NAMALWA (cell line): ENCODE measurements at regions not wholly inside any gene's neighbourhood (a gene's known extent, or its start where the extent isn't known, plus 50 kb on each side); places are given as distances from the start of the nearest gene placed in this dataset.

Experiments
- DNase-seq: peaks from one replicate; pipeline ENCODE4 v3.0.0-alpha.2; 2015; ENCODE audit warnings: low spot score

DNA sequence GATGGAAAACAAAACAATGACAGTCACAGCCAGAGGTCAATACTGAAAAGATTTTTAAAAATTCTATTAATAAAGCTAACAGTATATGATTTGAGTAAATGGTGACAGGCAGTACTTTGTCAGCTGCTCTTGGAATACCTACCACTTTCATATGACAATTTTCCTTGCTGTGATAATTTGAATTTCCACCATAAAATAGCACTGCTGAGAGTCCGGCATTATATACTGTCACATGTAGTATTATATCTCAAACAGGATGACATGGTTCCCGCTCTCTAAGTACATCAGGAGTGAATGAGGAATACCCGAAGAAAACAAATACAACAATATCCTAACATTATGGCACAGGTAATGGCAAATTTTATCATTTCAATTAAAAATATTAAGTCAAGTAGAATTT lies 146.8 kb upstream of the TMPRSS15 start:
- no peak for DNase-seq

DNA sequence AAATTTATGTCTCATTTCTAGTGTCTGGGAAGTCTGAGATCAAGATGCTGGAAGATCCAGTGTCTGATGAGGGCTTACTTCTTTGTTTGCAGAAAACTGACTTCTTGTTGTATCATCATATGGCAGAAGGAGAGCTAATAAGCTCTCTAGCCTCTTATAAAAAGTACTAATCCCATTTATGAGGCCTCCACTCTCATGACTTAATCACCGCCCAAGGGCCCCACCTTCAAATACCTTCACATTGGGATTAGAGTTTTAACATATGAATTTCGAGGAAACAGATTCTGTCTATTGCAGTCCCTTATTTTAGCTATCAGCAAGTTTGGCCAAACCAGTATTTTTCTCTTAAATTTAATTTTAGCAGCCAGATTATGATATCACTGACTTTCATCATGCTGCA lies 150.2 kb upstream of the TMPRSS15 start:
- DNase-seq: no peak

DNA sequence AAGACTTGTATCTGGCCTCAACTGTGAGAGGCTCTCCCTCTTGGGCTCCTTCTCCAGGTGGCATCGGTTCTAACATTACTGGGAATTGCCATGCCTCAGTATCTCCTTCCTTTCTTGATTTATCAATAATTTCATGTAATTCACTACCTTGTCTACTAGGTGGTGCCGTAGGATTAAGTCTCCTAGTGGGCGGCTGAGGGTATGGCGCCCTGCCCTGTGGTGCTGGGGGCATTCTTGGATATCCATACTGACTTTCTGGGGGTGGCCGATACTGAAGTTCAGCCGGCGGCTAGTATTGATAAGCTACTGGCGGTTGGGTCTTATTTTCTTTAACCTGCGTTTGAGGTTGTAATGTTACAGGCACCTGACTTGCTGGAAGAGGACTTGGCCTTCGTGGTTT lies 164.2 kb upstream of the TMPRSS15 start:
- DNase-seq: peak; percentile 10

DNA sequence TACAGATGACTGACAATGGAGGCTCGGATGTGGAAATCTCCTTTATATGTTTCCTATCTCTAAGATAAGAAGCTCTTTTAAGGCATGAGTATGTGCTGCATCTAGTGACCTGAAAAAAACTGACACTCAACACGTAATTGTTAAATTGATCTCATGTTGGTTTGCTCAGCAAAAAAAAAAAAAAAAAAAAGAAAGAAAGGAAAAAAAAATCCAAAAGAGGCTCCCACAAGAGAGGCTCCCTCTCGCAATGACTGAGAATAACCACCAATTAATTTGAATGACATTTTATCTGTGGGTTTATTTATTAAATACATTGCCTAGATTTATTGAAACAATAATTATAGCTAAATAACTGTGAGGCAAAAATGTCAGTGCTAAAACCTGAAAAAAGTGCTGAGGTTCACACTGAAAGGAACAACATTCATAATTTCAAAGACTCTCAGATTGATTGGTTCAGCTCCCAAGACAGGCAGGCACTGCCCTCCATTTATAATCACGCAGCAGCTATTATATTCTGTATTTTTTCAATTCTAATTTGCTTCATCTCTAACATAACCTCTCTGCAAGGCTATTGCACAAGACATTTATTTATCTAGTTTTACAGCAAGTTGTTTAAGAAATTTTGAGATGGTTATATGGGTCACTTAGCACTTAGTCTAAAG lies 184.5 kb upstream of the TMPRSS15 start:
- no peak for DNase-seq

DNA sequence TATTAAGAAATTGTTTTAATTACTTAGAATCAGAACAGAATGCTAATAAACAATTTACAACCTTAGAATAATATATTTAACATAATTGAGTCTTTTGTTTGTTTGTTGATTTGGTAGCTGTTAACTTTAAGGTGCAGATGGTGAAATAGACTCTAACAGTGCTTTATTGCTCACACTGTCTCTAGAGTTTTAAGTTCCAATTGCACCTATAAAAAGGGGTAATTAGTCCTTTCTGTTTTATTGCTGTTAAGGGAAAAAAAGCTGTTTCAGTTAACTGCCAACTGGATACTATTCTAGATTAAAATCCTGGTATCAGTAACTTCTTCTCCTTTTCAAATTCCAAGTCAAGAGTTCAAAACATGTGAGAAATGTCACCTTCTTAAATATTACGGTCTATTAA lies 197.6 kb upstream of the TMPRSS15 start:
- no peak for DNase-seq

DNA sequence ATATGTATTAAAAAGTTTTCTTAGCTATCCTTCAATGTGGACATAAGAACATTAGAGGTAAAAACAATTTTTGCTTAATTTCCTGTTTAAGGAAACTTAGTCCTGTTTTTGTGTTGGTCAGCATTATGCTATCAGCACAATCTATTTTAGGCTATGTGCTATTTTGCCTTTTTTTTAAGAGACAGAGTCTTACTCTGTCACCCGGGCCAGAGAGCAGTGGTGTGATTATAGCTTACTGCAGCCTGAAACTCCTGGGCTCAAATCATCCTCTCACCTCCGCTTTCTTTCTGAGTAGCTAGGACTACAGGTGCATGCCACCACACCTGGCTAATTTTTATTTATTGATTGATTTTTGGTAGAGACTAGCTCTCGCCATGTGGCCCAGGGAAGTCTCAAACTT lies 199.1 kb upstream of the TMPRSS15 start:
- no peak for DNase-seq

DNA sequence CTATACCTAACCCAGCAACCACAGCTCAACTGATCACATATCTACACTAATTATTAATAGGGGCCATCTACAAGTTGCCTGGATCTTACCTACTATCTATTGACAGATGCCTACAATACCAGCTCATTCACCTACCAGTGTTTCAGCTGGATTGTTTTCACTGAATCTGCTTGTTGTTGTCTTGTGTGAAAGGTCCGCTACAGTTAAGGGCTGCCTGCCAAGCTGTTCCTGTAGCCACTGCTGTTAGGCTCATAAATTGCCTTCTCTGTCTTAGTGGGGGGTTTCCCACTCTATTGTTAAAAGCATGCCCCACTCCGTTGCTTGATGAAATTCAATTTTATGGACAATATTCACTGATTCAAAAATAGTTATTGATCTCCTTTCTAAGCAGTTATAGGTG lies 199.7 kb upstream of the TMPRSS15 start:
- DNase-seq: no peak

DNA sequence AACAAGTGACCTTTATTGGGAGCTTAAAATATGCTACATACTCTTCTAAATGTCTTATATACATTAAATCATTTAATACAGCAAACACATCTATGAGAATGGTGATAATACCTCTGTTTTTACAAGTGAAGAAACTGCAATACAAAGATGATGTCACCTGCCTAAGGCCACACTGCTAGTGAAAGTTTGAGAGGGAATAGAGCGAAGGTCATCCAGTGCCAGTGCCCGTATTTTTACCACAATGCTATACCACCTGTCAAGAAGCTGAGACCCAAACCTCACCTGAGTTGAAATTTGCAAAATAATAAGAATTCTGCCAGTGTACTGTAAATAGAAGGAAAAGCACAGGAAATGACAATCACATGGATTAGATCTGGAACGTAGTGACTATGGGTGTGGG lies 200.4 kb upstream of the TMPRSS15 start:
- no peak for DNase-seq

DNA sequence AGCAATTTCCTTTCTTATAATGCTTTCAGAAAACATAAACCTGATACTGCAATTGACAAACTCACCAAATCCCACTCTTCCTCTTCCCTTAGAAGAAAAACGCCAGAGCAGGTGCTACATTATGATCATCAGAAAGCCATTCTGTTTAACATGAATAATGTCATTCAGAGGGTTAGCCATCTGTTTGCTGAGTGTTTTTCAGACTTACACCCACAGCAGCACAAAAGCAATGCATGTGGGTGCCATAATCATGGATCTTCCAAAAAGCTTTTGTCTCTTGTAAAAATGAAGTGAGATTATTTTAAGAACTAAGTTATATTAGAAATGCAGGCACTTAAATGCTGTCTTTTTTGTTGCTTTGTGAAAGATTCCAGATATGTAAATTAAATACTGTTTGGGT lies 204.6 kb upstream of the TMPRSS15 start:
- DNase-seq: no peak

DNA sequence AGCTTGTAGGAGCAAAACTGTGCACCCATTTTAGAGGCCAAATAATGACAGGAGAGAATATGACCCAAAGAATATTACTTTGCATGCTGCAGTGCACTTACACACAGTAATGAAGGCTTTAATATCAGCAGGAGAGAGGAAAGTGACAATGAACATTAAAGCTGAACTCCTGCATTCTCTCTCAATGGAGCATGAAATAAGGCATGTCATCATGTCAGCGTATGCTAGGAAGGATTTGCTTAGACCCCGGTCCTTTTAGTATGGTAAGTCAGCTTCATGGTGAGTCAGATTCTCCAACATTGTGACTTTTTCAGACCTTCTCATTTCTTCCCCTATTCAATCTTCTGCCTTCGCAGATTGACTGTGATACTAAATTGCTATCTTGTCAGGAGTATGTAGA lies 210.7 kb upstream of the TMPRSS15 start:
- DNase-seq: no peak

DNA sequence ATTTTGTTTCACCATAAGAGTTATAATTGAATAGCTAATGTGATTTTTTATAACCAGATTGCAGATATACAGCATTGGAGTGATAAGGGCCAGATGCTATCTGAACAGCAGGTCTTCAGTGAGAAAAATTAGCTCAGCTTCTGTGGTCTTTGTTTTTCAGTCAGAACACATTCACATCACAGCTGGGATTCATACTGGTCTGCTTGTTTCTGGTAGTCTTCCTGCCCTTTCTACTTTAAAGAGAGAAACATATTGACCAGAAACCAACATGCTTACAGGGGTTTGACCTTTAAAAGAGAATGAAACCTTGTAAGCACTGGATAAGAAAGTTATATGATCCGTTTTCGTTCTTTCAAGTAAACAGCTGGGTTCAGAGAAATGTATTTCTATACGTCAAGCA lies 213.7 kb upstream of the TMPRSS15 start:
- DNase-seq: no peak

DNA sequence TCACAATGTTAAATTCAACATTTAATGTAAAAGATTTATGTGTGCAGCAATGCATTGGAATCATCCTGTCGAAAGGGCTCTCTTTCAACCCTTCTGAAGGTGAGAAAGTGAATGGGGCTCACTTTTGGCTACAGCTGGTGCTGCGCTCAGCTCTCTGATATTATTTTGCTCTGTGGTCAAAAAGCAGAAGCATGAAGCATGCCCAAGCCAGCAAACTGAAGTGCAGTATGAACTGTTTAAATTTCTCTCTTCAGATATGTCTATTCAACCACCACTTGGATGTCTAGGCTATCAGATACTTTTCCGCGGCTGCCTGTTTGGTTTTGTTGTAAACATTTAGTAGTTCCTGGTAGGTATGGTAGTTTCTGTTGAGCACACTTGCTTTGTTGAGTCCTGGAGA lies 216.9 kb upstream of the TMPRSS15 start:
- peak; percentile 7 for DNase-seq

DNA sequence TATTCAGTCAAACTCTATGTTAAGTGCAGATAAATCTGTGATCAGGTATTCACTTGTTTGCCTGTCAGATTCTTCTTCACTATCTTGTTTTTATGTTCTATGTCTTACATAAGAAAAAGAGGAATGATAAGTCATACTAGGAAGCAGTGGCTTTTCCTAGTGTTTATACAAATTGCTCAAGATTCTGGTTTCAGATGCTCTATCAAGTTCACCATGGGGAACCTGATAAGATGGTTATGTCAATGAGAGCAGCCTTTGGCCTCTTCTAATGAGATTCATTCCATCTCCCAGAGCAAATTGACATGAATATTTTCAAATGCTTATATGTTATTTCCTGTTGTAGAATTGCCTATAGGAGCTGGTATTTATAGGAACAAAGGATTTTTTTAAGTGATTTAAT lies 218.8 kb upstream of the TMPRSS15 start:
- DNase-seq: no peak

DNA sequence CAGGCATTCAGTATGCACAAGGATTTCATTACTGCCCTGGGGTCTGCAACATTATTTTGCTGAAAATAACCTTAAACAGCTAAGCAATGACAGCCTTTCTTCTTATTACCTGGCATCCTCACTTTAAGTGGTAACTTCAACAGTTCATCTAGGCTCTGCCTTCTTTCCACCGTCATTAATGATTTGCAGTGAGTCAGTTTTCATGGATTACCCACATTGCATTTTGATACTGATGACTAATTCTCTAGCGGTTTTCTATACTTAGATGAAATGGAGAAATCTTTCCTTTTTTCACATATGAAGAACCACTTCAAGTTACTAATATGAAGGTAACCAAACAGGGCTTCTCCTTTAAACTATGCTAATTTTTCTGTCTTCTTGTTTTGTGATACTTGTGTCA lies 226.9 kb upstream of the TMPRSS15 start:
- DNase-seq: no peak

DNA sequence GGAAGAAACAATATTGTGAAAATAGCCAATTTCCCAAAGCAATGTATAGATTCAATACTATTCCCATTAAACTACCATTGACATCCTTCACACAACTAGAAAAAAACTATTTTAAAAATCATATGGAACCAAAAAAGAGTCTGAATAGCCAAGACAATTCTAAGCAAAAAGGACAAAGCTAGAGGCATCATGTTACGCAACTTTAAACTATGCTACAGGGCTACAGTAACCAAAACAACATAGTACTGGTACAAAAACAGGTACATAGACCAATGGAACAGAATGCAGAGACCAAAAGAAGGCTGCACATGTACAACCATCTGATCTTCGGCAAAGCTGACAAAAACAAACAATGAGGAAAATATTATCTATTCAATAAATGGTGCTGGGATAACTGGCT lies 233.3 kb upstream of the TMPRSS15 start:
- no peak for DNase-seq

DNA sequence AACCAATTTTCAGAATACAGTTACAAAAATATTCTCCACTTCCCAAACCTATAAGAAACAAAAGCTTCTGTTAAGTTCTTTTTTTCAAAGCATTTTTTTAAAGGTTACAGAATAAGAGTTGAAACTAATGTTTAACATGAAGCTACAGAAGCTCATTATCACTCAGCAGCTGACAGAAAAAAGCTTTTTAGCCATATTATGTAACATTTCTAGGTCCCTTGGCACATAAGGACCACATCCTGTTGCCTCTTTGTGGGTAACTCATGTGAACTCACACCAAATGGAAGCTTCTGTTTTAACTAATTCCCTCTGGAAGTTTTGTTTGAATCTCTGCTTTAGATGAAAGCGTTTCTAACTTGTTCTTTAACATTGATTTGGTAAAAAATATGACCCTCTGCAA lies 242.5 kb upstream of the TMPRSS15 start:
- DNase-seq: peak; percentile 6

DNA sequence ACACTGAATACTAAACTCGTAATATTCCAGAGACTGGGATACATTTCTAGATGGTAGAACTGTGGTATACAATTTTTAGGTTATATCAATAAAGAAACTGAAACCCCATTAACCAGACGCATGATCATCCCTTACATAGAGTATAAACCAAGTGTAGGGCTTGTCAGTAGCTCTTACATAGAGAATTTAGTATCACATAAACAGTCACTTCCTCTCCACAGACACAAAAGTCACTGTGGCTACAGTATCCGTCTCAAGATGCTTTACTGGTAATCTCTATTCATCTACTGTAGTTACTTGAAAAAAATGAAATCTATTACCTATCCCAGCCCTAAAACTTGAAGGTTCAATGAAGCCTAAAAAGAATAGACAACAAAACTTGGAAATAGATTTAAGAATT lies 252.3 kb upstream of the TMPRSS15 start:
- DNase-seq: no peak

DNA sequence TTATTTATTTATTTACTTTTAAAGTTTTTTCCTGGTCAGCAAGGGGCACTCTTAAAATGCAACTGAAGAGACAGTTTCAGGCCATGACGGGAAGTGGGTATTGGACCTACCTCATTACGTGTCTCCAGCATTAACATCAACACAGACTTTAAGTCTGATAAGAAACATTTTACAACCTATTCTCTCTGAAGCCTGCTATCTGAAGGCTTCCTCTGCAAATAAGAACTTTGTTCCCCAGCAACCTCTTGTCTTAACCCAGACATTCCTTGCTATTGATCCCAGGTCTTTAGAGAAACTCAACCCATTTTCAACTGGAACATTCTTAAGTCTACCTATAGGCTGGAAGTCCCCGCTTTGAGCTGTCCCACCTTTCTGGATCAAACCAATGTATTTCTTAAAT lies 258.3 kb upstream of the TMPRSS15 start:
- no peak for DNase-seq

DNA sequence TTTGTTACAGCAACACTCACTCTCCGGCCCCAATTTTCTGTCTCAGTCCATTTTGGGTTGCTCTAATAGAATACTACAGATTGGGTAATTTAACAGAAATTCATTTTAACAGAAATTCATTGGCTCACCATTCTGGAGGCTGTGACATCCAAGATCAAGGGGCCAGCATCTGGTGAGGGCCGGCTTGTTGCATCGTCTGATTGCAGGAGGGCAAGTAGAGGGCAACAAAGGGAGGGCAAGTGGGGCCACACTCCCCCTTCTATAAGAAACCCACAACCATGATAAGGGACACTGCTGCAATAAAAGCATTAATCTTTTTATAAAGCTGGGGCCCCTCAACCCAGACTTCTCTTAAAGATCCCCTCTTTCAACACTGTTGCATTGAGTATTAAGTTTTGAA lies 260.1 kb upstream of the TMPRSS15 start:
- DNase-seq: no peak

DNA sequence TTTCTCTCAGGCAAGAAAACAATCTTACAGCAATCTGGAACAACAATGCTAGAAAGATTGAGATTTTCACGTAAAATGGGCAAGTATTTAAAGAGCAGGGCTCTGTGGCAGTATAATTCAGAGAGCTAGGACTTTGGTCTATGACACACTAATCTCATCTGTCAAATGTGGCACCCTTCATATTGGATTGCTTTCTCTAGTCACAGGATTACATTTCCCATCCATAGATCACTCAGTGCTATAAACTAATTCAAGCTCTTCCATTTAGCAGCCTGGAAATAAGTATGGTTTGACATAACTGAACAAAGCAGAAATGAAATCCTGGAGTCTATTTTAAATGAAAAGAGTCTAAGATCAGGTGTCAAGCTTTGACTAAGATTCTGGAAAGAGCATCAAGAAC lies 263.1 kb upstream of the TMPRSS15 start:
- DNase-seq: no peak

DNA sequence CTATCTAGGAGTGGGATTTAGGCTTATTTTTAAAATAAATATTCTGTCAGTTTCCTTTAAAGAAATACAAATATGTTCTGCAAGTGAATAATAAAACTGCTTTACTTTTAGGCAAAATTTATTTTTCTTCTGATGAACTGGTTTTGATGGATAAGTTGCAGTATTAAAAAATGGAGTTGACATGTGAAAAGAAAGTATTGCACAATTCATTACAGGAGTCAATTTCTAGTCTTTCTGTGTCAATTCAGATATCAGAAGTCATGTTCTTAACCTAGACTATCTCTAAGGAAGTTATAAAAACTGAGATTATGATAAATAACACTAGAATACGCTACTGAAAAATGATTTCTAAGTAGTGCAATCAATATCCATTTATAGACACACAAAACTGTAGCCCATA lies 270.2 kb upstream of the TMPRSS15 start:
- DNase-seq: no peak

DNA sequence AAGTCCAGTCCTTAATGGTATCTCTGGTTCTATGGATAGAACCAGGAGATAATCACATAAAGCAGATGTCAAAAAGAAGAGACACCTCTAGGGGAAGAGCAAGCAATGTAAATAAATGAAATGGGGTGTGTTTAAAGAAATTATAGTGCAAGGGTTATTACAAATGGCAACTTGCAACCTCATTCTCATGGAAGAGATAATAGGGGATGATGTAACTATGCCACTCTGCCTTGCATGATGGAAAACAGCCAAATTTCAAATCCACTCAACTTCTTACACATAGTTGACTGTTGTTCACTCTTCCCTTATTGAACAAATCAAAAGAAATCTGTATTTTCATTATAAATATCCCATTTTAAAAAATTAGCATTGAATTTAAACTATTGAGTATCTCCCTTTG lies 274.0 kb upstream of the TMPRSS15 start:
- DNase-seq: no peak

DNA sequence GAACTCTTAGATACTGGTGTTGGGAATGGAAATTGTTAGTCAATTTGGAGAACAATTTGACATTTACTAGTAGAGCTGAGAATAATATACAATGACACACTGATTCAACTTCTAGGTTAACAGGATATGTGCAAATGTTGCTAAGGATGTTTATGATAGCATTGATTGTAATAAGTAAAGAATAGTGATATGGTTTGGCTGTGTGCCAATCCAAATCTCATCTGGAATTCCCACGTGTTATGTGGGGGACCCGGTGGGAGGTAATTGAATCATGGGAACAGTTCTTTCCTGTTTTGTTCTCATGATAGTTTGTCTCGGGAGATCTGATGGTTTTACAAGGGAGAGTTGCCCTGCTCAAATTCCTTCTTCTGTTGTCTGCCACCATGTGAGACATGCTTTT lies 302.4 kb upstream of the TMPRSS15 start:
- DNase-seq: no peak

DNA sequence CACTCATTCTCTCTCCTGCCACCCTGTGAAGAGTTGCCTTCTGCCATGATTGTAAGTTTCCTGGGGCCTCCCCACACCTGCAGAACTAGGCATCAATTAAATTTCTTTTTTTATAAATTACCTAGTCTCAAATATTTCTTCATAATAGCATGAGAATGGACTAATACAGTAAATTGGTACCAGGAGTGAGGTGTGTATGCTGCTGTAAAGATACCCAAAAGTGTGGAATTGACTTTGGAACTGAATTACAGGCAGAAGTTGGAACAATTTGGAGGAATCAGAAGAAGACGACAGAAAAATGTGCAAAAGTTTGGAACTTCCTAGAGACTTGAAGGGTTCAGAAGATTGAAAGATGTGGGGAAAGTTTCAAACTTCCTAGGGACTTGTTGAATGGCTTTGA lies 308.1 kb upstream of the TMPRSS15 start:
- DNase-seq: no peak

DNA sequence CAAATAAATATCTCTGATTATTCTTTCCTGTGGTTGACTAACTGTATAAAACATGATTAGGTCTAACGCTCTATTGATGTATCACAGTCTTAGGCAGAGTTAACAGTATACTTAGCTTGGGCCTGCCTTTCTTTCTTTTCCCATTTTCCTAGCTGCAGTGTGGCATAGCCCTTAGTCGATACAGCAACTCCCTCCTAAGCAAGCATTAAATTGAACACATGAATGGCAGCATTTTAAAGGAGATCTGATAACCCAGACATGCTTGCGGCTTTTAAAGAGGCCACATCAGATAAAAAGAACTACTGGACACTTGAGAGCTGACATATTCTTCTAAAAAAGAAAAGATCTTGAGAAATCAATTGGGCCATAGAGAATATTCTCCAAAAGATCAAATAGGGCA lies 312.0 kb upstream of the TMPRSS15 start:
- no peak for DNase-seq
